Activated CD8-positive, alpha-beta T cell treated with anti-CD3 and anti-CD28 coated beads for 36 hours (primary cell): ENCODE measurements at regions not wholly inside any gene's neighbourhood (a gene's known extent, or its start where the extent isn't known, plus 50 kb on each side); places are given as distances from the start of the nearest gene placed in this dataset.

Experiments
- ATAC-seq: fragments of 200-7000 bp; cut with Tn5 transposase; one replicate; pipeline ENCODE4 v1.10.0; 2021; ENCODE audit warnings: mild to moderate bottlenecking, moderate library complexity
- CTCF ChIA-PET: fragments of 350-600 bp; sonication (Branson Sonifier 250); formaldehyde crosslinking; loops from one replicate; lab custom pipeline; 2021; ENCODE audit warnings: antibody characterized with exemption; lab: Charles Lee
- POLR2A ChIA-PET: fragments of 350-600 bp; sonication (Branson Sonifier 250); formaldehyde crosslinking; loops from one replicate; lab custom pipeline; 2021; ENCODE audit warnings: antibody characterized with exemption; lab: Charles Lee
- DNase-seq: peaks from one replicate; pipeline ENCODE4 v3.0.0-alpha.2; 2020
- H3K27ac Mint-ChIP-seq: one replicate; pipeline ENCODE4 v1.8.0; 2021; ENCODE audit warnings: mild to moderate bottlenecking, mixed read lengths
- H3K27me3 Mint-ChIP-seq: one replicate; pipeline ENCODE4 v1.8.0; 2021; ENCODE audit warnings: mixed read lengths
- H3K36me3 Mint-ChIP-seq: one replicate; pipeline ENCODE4 v1.8.0; 2021; ENCODE audit warnings: low read depth, mixed read lengths
- H3K4me1 Mint-ChIP-seq: one replicate; pipeline ENCODE4 v1.8.0; 2021; ENCODE audit warnings: low read depth, mixed read lengths
- H3K4me3 Mint-ChIP-seq: one replicate; pipeline ENCODE4 v1.8.0; 2021; ENCODE audit warnings: mild to moderate bottlenecking, moderate library complexity, mixed read lengths
- H3K9me3 Mint-ChIP-seq: one replicate; pipeline ENCODE4 v1.8.0; 2021; ENCODE audit warnings: mixed read lengths
- CTCF ChIP-seq: fragments of 200-600 bp; IDR thresholded peaks from one replicate; pipeline ENCODE4 v1.8.0; 2022; ENCODE audit warnings: antibody characterized with exemption, mild to moderate bottlenecking
- intact Hi-C: fragments of 100-400 bp; cut with micrococcal nuclease; formaldehyde crosslinking; loops from one replicate; pipeline ENCODE4 v1.10.0; 2022

GRCh38 chr4:180947425-180947824, 1295.8 kb upstream of the TENM3 start:
- no peak for TF ChIP-seq CTCF
- peaks cover 4% of the 10 kb centered on the region for H3K9me3 Mint-ChIP-seq
- ChIA-PET POLR2A (no interaction called here), CTCF (no interaction called here)
- no peaks in the 10 kb centered on the region for H3K36me3 Mint-ChIP-seq
- H3K27ac Mint-ChIP-seq: no peak overlapping the region
- no peak overlapping the region for H3K4me3 Mint-ChIP-seq
- H3K27me3 Mint-ChIP-seq: no peaks in the 10 kb centered on the region
- intact Hi-C loops: no loop called here
- DNase-seq (no peak), ATAC-seq (no peak)
- no peaks in the 10 kb centered on the region for H3K4me1 Mint-ChIP-seq

GRCh38 chr4:180949424-180950213, 1293.6 kb upstream of the TENM3 start:
- Mint-ChIP-seq H3K27ac (no peak overlapping the region), H3K4me1 (no peaks in the 10 kb centered on the region), H3K4me3 (no peak overlapping the region), H3K36me3 (no peaks in the 10 kb centered on the region), H3K27me3 (no peaks in the 10 kb centered on the region), H3K9me3 (peaks cover 5% of the 10 kb centered on the region)
- ATAC-seq: no peak
- ChIA-PET CTCF (no interaction called here), POLR2A (no interaction called here)
- no peak for TF ChIP-seq CTCF
- intact Hi-C loops: no loop called here
- no peak for DNase-seq

GRCh38 chr4:180950377-180950776, 1292.8 kb upstream of the TENM3 start:
- Mint-ChIP-seq H3K4me1 (no peaks in the 10 kb centered on the region), H3K27ac (no peak overlapping the region), H3K27me3 (no peaks in the 10 kb centered on the region), H3K4me3 (no peak overlapping the region), H3K36me3 (no peaks in the 10 kb centered on the region), H3K9me3 (peaks cover 5% of the 10 kb centered on the region)
- ATAC-seq: no peak
- no peak for TF ChIP-seq CTCF
- no peak for DNase-seq
- ChIA-PET POLR2A (no interaction called here), CTCF (interaction anchor here (1.0 kb wide), 1 partner anchor 277 kb away, joined by 3 read pairs; no protein-coding TSS in a partner anchor)
- intact Hi-C loops: no loop called here

GRCh38 chr4:180951312-180951711, 1291.9 kb upstream of the TENM3 start:
- DNase-seq (no peak), ATAC-seq (no peak)
- Mint-ChIP-seq H3K9me3 (peaks cover 3% of the 10 kb centered on the region), H3K27me3 (no peaks in the 10 kb centered on the region), H3K4me3 (no peak overlapping the region), H3K27ac (no peak overlapping the region), H3K4me1 (no peaks in the 10 kb centered on the region), H3K36me3 (no peaks in the 10 kb centered on the region)
- ChIA-PET POLR2A (no interaction called here), CTCF (interaction anchor here (1.0 kb wide), 1 partner anchor 276 kb away, joined by 3 read pairs; no protein-coding TSS in a partner anchor)
- intact Hi-C loops: no loop called here
- no peak for TF ChIP-seq CTCF

- intact Hi-C loops: no loop called here
- Mint-ChIP-seq H3K4me3 (no peak overlapping the region), H3K9me3 (peaks cover 3% of the 10 kb centered on the region), H3K27ac (no peak overlapping the region), H3K4me1 (no peaks in the 10 kb centered on the region), H3K36me3 (no peaks in the 10 kb centered on the region), H3K27me3 (no peaks in the 10 kb centered on the region)
- no peak for TF ChIP-seq CTCF
- no peak for ATAC-seq
- ChIA-PET POLR2A (no interaction called here), CTCF (no interaction called here)
- DNase-seq: no peak
Measured at GRCh38 chr4:180953572-180953971, 1289.6 kb upstream of the TENM3 start.
